ENCODE measurements at regions not wholly inside any gene's neighbourhood (a gene's known extent, or its start where the extent isn't known, plus 50 kb on each side); places are given as distances from the start of the nearest gene placed in this dataset.

DNA sequence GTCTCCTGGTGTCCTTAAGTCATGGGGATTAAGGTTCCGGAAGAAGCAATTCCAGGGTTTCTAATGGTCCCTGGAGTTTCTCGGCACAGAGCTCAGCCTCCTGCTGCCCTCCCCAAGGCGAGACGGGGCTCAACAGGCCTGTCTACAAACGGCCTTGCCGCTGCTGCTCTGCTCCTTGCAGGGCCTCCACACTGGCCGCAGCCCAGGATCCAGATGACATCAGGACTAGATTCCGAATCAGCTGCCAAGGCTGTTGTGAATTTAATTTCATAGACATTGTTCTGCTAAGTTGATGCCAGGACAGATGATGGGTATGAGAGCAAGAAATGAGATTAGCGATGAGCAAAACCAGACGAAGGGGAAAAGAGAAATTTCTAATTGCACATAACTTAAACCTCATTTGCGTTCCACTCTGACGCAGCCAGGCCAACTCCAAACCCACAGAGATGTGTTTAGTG, 103.6 kb upstream of the BACE2 start:
- Histone ChIP-seq H3K36me3 (ENCODE audit: low read depth, missing control alignments) (no peaks in the 10 kb centered on the region), H3K27me3 (no peaks in the 10 kb centered on the region), H3K9me3 (no peaks in the 10 kb centered on the region), H3K27ac (no peak overlapping the region), H3K4me1 (no peaks in the 10 kb centered on the region), H3K4me3 (no peak overlapping the region)
- DNase-seq = no peak
- TF ChIP-seq POLR2A (IDR thresholded peaks at IDR 0.05) (no peak), CTCF (IDR thresholded peaks at IDR 0.05) (no peak)
- 70 to 71% methylated on average over 11 to 12 of the region's 12 CpGs for WGBS, 2 donors
- intact Hi-C loops (cut with DNase I; ENCODE audit: low total_unique reads) = no loop called here

- Histone ChIP-seq H3K36me3 (ENCODE audit: low read depth, missing control alignments) (no peaks in the 10 kb centered on the region), H3K9me3 (no peaks in the 10 kb centered on the region), H3K27me3 (no peaks in the 10 kb centered on the region), H3K4me3 (no peak overlapping the region), H3K4me1 (no peaks in the 10 kb centered on the region), H3K27ac (no peak overlapping the region)
- no peak for DNase-seq
- TF ChIP-seq POLR2A (IDR thresholded peaks at IDR 0.05) = no peak
- no peak for TF ChIP-seq CTCF (IDR thresholded peaks at IDR 0.05)
- 89 to 93% methylated on average over 8 of the region's 8 CpGs for WGBS, 2 donors
- intact Hi-C loops (cut with DNase I; ENCODE audit: low total_unique reads) = no loop called here
These were observed 103.0 kb upstream of the BACE2 start for GRCh38 chr21:41064951-41065350.

DNA sequence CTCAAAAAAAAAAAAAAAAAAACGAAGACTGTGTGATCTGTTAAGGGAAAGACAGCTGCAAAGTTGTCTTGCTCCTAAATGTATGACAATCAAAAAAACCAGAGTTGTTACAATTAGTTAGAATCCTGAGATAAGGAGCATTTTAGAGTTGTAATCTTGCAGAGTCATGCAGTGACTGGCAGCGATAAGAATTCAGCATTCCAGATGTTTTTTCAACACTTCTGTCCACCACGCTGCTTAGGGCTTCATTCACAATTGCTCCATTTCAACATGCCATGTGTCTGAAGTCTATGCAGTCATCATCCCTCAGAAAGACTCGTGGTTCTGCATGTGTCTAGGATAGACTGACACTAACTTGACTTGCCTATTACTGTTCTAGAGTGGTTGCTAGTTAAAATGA, 102.4 kb upstream of the BACE2 start:
- WGBS, 2 donors = 53 to 65% methylated on average over 4 of the region's 4 CpGs
- no peaks in the 10 kb centered on the region for H3K36me3 ChIP-seq (ENCODE audit: low read depth, missing control alignments)
- DNase-seq = no peak
- H3K4me3 ChIP-seq = no peak overlapping the region
- TF ChIP-seq CTCF (IDR thresholded peaks at IDR 0.05) (no peak), POLR2A (IDR thresholded peaks at IDR 0.05) (no peak)
- no peak overlapping the region for H3K27ac ChIP-seq
- no peaks in the 10 kb centered on the region for H3K9me3 ChIP-seq
- no peaks in the 10 kb centered on the region for H3K27me3 ChIP-seq
- H3K4me1 ChIP-seq = no peaks in the 10 kb centered on the region
- intact Hi-C loops (cut with DNase I; ENCODE audit: low total_unique reads) = no loop called here

GRCh38 chr21:41066086-41066938, 101.6 kb upstream of the BACE2 start:
- 72 to 81% methylated on average over 11 to 16 of the region's 16 CpGs for WGBS, 2 donors
- TF ChIP-seq POLR2A (IDR thresholded peaks at IDR 0.05) = no peak
- TF ChIP-seq CTCF (IDR thresholded peaks at IDR 0.05) = no peak
- no peaks in the 10 kb centered on the region for H3K27me3 ChIP-seq
- no peak overlapping the region for H3K4me3 ChIP-seq
- intact Hi-C loops (cut with DNase I; ENCODE audit: low total_unique reads) = no loop called here
- no peak overlapping the region for H3K27ac ChIP-seq
- no peak for DNase-seq
- H3K36me3 ChIP-seq (ENCODE audit: low read depth, missing control alignments) = no peaks in the 10 kb centered on the region
- H3K9me3 ChIP-seq = no peaks in the 10 kb centered on the region
- H3K4me1 ChIP-seq = no peaks in the 10 kb centered on the region

DNA sequence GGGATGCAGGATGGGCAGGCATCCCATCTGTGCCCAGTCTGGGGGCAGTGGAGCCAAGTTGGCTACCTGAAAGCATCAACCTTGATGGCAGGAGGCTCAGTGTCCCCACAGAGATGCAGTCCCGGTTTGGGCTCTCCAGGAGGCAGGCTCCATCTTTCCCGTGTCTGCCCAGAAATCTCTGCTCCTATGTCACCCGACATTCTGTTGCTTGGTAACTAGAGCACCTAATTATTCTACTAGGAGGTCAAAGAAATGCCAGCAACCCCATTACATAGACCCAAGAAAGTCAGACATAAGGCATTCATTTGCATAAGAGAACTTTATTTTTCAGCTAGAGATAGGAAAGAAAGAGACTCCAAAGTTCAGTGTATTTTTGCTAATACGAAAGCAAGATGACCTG, 100.3 kb upstream of the BACE2 start:
- no peak overlapping the region for H3K27ac ChIP-seq
- H3K27me3 ChIP-seq = no peaks in the 10 kb centered on the region
- H3K9me3 ChIP-seq = no peaks in the 10 kb centered on the region
- DNase-seq = no peak
- H3K36me3 ChIP-seq (ENCODE audit: low read depth, missing control alignments) = no peaks in the 10 kb centered on the region
- no peak overlapping the region for H3K4me3 ChIP-seq
- TF ChIP-seq POLR2A (IDR thresholded peaks at IDR 0.05) (no peak), CTCF (IDR thresholded peaks at IDR 0.05) (no peak)
- intact Hi-C loops (cut with DNase I; ENCODE audit: low total_unique reads) = no loop called here
- 60 to 62% methylated on average over 4 of the region's 4 CpGs for WGBS, 2 donors
- H3K4me1 ChIP-seq = no peaks in the 10 kb centered on the region

Data from testis (tissue), 2 donors.